Small intestine (tissue), 7 donors: ENCODE measurements at regions not wholly inside any gene's neighbourhood (a gene's known extent, or its start where the extent isn't known, plus 50 kb on each side); places are given as distances from the start of the nearest gene placed in this dataset.

Source experiments
- DNase-seq, 2 donors: peaks; one replicate each; pipeline versions ENCODE4 v3.0.0 to v3.0.0-alpha.2; 2013
- FAIRE-seq: peaks from 2 replicates; lab custom pipeline; 2012; peaks lifted over from hg19 to GRCh38; lab: Jason Lieb, UNC
- H3K27ac ChIP-seq, 3 donors: one replicate each; pipeline ENCODE4 v1.5.1; 2013; ENCODE audit warnings: low read length in 2 of 3, mild to moderate bottlenecking in 2 of 3, control low read depth in 1 of 3, inconsistent platforms in 1 of 3, low read depth in 1 of 3, moderate library complexity in 1 of 3
- H3K27me3 ChIP-seq, 3 donors: one replicate each; pipeline ENCODE4 v1.6.1; 2013; ENCODE audit warnings: low read length in 3 of 3, inconsistent platforms in 1 of 3; ENCODE audit not compliant: control insufficient read depth in 3 of 3, insufficient read depth in 3 of 3
- H3K36me3 ChIP-seq, 3 donors: one replicate each; pipeline ENCODE4 v1.6.1; 2013; ENCODE audit warnings: low read length in 3 of 3, inconsistent platforms in 1 of 3, low read depth in 1 of 3, mild to moderate bottlenecking in 1 of 3, moderate library complexity in 1 of 3; ENCODE audit not compliant: control insufficient read depth in 3 of 3, insufficient read depth in 2 of 3
- H3K4me1 ChIP-seq, 3 donors: one replicate each; pipeline ENCODE4 v1.6.1; 2013; ENCODE audit warnings: low read length in 2 of 3, inconsistent platforms in 1 of 3, low read depth in 1 of 3, mild to moderate bottlenecking in 1 of 3, moderate library complexity in 1 of 3; ENCODE audit not compliant: control insufficient read depth in 3 of 3, insufficient read depth in 2 of 3
- H3K4me3 ChIP-seq, 3 donors: one replicate each; pipeline ENCODE4 v1.5.1; 2013; ENCODE audit warnings: low read length in 3 of 3, control low read depth in 1 of 3, inconsistent platforms in 1 of 3, low read depth in 1 of 3, mild to moderate bottlenecking in 1 of 3, moderate library complexity in 1 of 3
- H3K9me3 ChIP-seq, 2 donors: one replicate each; pipeline ENCODE4 v1.6.1; 2013; ENCODE audit warnings: low read depth in 1 of 2, low read length in 1 of 2; ENCODE audit not compliant: control insufficient read depth in 2 of 2, insufficient read depth in 1 of 2
- WGBS, 3 donors: extraction: QIAGEN DNeasy Blood & Tissue Kit; methylation state at CpG; one replicate each; pipeline ENCODE4 v1.1.7; 2013; 5-methylcytosine and 5-hydroxymethylcytosine counted together
- donor health status: healthy with polysubstance abuse.
- donor health status: control.
- donor health status: control.
- donor health status: Bipolar disorder and iron deficiency.
- donor health status: healthy.

DNA sequence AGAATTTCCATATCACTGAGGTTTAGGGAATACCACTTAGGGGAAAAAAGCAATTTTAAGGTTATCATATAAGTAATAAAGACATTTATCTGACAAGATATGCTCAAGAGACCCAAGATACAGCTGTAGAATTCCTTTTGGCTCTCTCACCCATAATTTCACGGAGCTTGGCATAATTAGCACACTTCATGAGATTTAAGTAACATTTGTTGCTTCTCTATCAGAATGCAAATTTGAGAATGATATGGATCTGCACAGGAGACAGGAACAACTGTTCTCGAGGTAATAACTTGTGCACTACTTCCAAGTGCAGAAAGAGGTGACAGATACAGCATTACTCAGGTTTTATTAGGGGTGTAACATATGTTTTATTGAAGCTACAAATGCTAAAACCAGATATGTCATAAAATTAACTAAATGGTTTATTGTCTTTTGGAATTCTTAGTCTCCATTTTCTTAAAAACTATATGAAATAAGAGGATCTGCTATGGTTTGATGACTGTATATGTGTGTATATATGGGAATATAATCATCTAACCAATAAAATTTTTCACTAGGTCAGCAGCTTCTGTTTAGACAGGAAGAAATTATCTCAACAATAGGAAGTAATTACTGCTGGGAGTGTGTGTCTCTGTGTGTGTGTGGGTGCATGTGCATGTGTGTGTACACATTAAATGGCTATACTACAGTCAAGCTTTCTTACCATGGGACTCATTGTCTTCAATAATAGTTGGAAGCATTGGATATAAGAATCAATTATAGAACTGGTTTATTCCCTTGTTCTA, 401.3 kb downstream of the PCDH17 start:
- WGBS, 3 donors: 8 to 63% (median 24%) methylated on average over 2 of the region's 2 CpGs
- Histone ChIP-seq H3K9me3 (no peaks in the 10 kb centered on the region), H3K27me3 (no peaks in the 10 kb centered on the region), H3K4me3 (no peak overlapping the region), H3K27ac (no peak overlapping the region), H3K4me1 (no peaks in the 10 kb centered on the region), H3K36me3 (no peaks in the 10 kb centered on the region)
- DNase-seq (peak; percentile 11 to 24), FAIRE-seq (no peak)

DNA sequence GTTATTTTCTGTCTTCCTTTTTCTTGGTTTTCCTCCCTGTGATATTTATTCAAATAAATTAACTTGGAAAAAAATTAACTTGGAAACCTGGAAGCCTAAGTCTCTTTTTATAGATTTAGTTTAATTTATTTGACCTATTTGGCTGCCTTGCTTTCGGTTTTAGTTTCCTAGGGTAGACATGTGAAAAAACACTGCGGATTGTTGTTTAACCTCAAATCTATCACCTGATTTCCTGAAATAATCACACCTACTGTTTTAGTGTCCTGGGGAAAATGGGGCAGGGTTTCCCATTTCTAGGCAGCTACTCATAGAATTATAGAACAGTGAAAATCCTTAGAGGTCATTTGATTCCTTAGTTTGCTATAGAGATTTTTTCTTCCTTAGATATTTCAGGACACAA, 412.4 kb downstream of the PCDH17 start:
- DNase-seq (no peak), FAIRE-seq (no peak)
- Histone ChIP-seq H3K27me3 (no peaks in the 10 kb centered on the region), H3K27ac (no peak overlapping the region), H3K4me1 (no peaks in the 10 kb centered on the region), H3K9me3 (no peaks in the 10 kb centered on the region), H3K36me3 (no peaks in the 10 kb centered on the region), H3K4me3 (no peak overlapping the region)
- 23 to 54% (median 35%) methylated on average over 2 of the region's 2 CpGs for WGBS, 3 donors

GRCh38 chr13:58048670-58049069, 417.1 kb downstream of the PCDH17 start:
- FAIRE-seq (no peak), DNase-seq (no peak)
- no peak overlapping the region for H3K4me3 ChIP-seq
- H3K4me1 ChIP-seq: peaks cover 0 to 14% (median 0%) of the 10 kb centered on the region in 3 donors
- no peaks in the 10 kb centered on the region for H3K36me3 ChIP-seq
- H3K9me3 ChIP-seq: no peaks in the 10 kb centered on the region
- H3K27me3 ChIP-seq: no peaks in the 10 kb centered on the region
- 90 to 96% (median 94%) methylated on average over 1 of the region's 1 CpG for WGBS, 3 donors
- H3K27ac ChIP-seq: no peak overlapping the region

DNA sequence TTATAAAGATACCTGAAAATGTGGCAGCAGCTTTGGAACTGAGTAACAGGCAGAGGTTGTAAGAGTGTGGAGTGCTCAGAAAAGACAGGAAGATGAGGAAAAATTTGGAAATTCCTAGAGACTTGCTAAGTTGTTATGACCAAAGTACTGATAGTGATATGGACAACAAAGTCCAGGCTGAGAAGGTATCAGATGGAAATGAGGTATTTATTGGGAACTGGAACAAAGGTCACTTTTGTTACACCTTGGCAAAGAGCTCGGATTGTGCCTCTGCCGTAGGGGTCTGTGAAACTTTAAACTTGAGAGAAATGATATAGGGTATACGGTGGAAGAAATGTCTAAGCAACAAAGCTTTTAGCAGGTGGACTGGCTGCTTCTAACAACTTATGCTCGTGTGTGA, 419.9 kb downstream of the PCDH17 start:
- no peaks in the 10 kb centered on the region for H3K36me3 ChIP-seq
- H3K27ac ChIP-seq: peak overlapping the region in 2 of 3 donors; percentile 41 to 62
- no peaks in the 10 kb centered on the region for H3K27me3 ChIP-seq
- DNase-seq (peak; percentile 63 to 77), FAIRE-seq (no peak)
- peaks cover 0 to 20% (median 0%) of the 10 kb centered on the region in 3 donors for H3K4me1 ChIP-seq
- H3K9me3 ChIP-seq: no peaks in the 10 kb centered on the region
- no peak overlapping the region for H3K4me3 ChIP-seq
- WGBS, 3 donors: 14 to 54% (median 33%) methylated on average over 4 of the region's 4 CpGs

DNA sequence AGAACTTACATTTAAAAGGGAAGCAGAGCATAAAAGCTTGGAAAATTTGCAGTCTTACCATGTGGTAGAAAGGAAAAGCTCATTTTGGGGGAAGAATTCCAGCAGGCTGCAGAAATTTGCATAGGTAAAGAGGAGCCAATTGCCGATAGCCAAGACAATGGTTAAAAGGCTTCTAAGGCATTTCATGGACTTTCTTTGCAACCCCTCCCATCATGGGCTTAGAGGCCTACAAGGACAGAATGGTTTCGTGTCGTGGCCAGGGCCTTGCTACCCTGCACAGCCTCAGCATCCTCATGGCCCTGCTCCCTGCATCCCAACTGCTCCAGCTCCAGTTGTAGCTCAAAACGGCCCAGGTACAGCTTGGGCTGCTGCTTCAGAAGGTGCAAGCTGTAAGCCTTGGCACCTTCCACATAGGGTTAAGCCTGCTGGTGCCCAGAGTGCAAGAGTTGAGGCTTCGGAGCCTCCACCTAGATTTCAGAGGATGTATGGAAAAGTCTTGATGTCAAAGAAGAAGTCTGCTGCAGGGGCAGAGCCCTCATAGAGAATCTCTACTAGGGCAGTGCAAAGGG, 420.3 kb downstream of the PCDH17 start:
- no peak for DNase-seq
- Histone ChIP-seq H3K9me3 (no peaks in the 10 kb centered on the region), H3K36me3 (no peaks in the 10 kb centered on the region), H3K4me1 (peaks cover 0 to 20% (median 0%) of the 10 kb centered on the region in 3 donors), H3K4me3 (no peak overlapping the region), H3K27ac (peak overlapping the region in 2 of 3 donors; percentile 41 to 62), H3K27me3 (no peaks in the 10 kb centered on the region)
- FAIRE-seq: no peak
- WGBS, 3 donors: 62 to 80% (median 77%) methylated on average over 5 of the region's 5 CpGs

GRCh38 chr13:58056426-58056825, 424.9 kb downstream of the PCDH17 start:
- Histone ChIP-seq H3K4me1 (peaks cover 0 to 14% (median 0%) of the 10 kb centered on the region in 3 donors), H3K9me3 (no peaks in the 10 kb centered on the region), H3K36me3 (no peaks in the 10 kb centered on the region), H3K4me3 (no peak overlapping the region), H3K27me3 (no peaks in the 10 kb centered on the region), H3K27ac (peak overlapping the region in 2 of 3 donors; percentile 32 to 88)
- DNase-seq (peak; percentile 85 to 91), FAIRE-seq (no peak)
- 23 to 63% (median 36%) methylated on average over 4 of the region's 4 CpGs for WGBS, 3 donors

- Histone ChIP-seq H3K27ac (no peak overlapping the region), H3K36me3 (no peaks in the 10 kb centered on the region), H3K4me3 (no peak overlapping the region), H3K9me3 (no peaks in the 10 kb centered on the region), H3K4me1 (peaks cover 0 to 6% (median 0%) of the 10 kb centered on the region in 3 donors), H3K27me3 (no peaks in the 10 kb centered on the region)
- WGBS, 3 donors: 59 to 80% (median 61%) methylated on average over 1 of the region's 1 CpG
- no peak for DNase-seq
- peak; percentile 71 for FAIRE-seq
These were observed 428.1 kb downstream of the PCDH17 start for GRCh38 chr13:58059624-58060023.

GRCh38 chr13:58080806-58081205, 449.3 kb downstream of the PCDH17 start:
- H3K36me3 ChIP-seq: no peaks in the 10 kb centered on the region
- FAIRE-seq (no peak), DNase-seq (no peak)
- no peaks in the 10 kb centered on the region for H3K9me3 ChIP-seq
- no peaks in the 10 kb centered on the region for H3K4me1 ChIP-seq
- WGBS, 3 donors: 68 to 69% (median 69%) methylated on average over 2 of the region's 2 CpGs
- H3K27ac ChIP-seq: no peak overlapping the region
- H3K27me3 ChIP-seq: no peaks in the 10 kb centered on the region
- no peak overlapping the region for H3K4me3 ChIP-seq
